ENCODE measurements at regions not wholly inside any gene's neighbourhood (a gene's known extent, or its start where the extent isn't known, plus 50 kb on each side); places are given as distances from the start of the nearest gene placed in this dataset.
"Not testable (repeated sequence)": the region's sequence is repeated elsewhere in the genome, so short reads cannot be mapped to it uniquely, and the experiment has no call there.

GRCh38 chr9:30103647-30104394 is 2280.6 kb upstream of the ACO1 start:
- Histone ChIP-seq H3K4me3 (ENCODE audit: low read length) (no peak overlapping the region), H3K9me3 (ENCODE audit: low read depth, low read length) (no peaks in the 10 kb centered on the region), H3K27me3 (ENCODE audit: insufficient read depth, low read length) (no peaks in the 10 kb centered on the region), H3K4me1 (ENCODE audit: insufficient read depth, low read length) (no peaks in the 10 kb centered on the region)

GRCh38 chr9:30107134-30107533 is 2277.3 kb upstream of the ACO1 start:
- not testable (repeated sequence) for H3K27me3 ChIP-seq (ENCODE audit: insufficient read depth, low read length); H3K4me1 ChIP-seq (ENCODE audit: insufficient read depth, low read length)

GRCh38 chr9:30116673-30117217 is 2267.7 kb upstream of the ACO1 start:
- Histone ChIP-seq H3K4me3 (ENCODE audit: low read length) (no peak overlapping the region), H3K4me1 (ENCODE audit: insufficient read depth, low read length) (no peaks in the 10 kb centered on the region), H3K27me3 (ENCODE audit: insufficient read depth, low read length) (no peaks in the 10 kb centered on the region)

More at GRCh38 chr9:30107134-30107533, 2277.3 kb upstream of the ACO1 start:
- not testable (repeated sequence) for H3K9me3 ChIP-seq (ENCODE audit: low read depth, low read length); H3K4me3 ChIP-seq (ENCODE audit: low read length)

GRCh38 chr9:30120666-30121065 is 2263.8 kb upstream of the ACO1 start:
- no peaks in the 10 kb centered on the region for H3K4me1 ChIP-seq (ENCODE audit: insufficient read depth, low read length)
- no peak overlapping the region for H3K4me3 ChIP-seq (ENCODE audit: low read length)
- H3K27me3 ChIP-seq (ENCODE audit: insufficient read depth, low read length) = no peaks in the 10 kb centered on the region
- no peaks in the 10 kb centered on the region for H3K9me3 ChIP-seq (ENCODE audit: low read depth, low read length)

More at GRCh38 chr9:30116673-30117217, 2267.7 kb upstream of the ACO1 start:
- peaks cover 9% of the 10 kb centered on the region for H3K9me3 ChIP-seq (ENCODE audit: low read depth, low read length)

GRCh38 chr9:30121611-30122010 is 2262.8 kb upstream of the ACO1 start:
- no peaks in the 10 kb centered on the region for H3K4me1 ChIP-seq (ENCODE audit: insufficient read depth, low read length)
- no peaks in the 10 kb centered on the region for H3K9me3 ChIP-seq (ENCODE audit: low read depth, low read length)
- H3K4me3 ChIP-seq (ENCODE audit: low read length) = no peak overlapping the region
- H3K27me3 ChIP-seq (ENCODE audit: insufficient read depth, low read length) = no peaks in the 10 kb centered on the region

GRCh38 chr9:30125881-30126280 is 2258.6 kb upstream of the ACO1 start:
- H3K27me3 ChIP-seq (ENCODE audit: insufficient read depth, low read length) = no peaks in the 10 kb centered on the region
- peaks cover 4% of the 10 kb centered on the region for H3K9me3 ChIP-seq (ENCODE audit: low read depth, low read length)
- no peak overlapping the region for H3K4me3 ChIP-seq (ENCODE audit: low read length)
- H3K4me1 ChIP-seq (ENCODE audit: insufficient read depth, low read length) = no peaks in the 10 kb centered on the region

- no peak overlapping the region for H3K4me3 ChIP-seq (ENCODE audit: low read length)
- no peaks in the 10 kb centered on the region for H3K4me1 ChIP-seq (ENCODE audit: insufficient read depth, low read length)
- peaks cover 4% of the 10 kb centered on the region for H3K9me3 ChIP-seq (ENCODE audit: low read depth, low read length)
- no peaks in the 10 kb centered on the region for H3K27me3 ChIP-seq (ENCODE audit: insufficient read depth, low read length)
Measured at GRCh38 chr9:30127371-30127770, 2257.1 kb upstream of the ACO1 start.

- no peaks in the 10 kb centered on the region for H3K4me1 ChIP-seq (ENCODE audit: insufficient read depth, low read length)
- H3K9me3 ChIP-seq (ENCODE audit: low read depth, low read length) = no peaks in the 10 kb centered on the region
- H3K4me3 ChIP-seq (ENCODE audit: low read length) = no peak overlapping the region
Measured at GRCh38 chr9:30140407-30140806, 2244.0 kb upstream of the ACO1 start.

GRCh38 chr9:30160570-30160969 is 2223.9 kb upstream of the ACO1 start:
- H3K4me3 ChIP-seq (ENCODE audit: low read length) = no peak overlapping the region
- no peaks in the 10 kb centered on the region for H3K27me3 ChIP-seq (ENCODE audit: insufficient read depth, low read length)
- no peaks in the 10 kb centered on the region for H3K9me3 ChIP-seq (ENCODE audit: low read depth, low read length)
- no peaks in the 10 kb centered on the region for H3K4me1 ChIP-seq (ENCODE audit: insufficient read depth, low read length)

More at GRCh38 chr9:30140407-30140806, 2244.0 kb upstream of the ACO1 start:
- H3K27me3 ChIP-seq (ENCODE audit: insufficient read depth, low read length) = no peaks in the 10 kb centered on the region

GRCh38 chr9:30172206-30172605 is 2212.2 kb upstream of the ACO1 start:
- H3K9me3 ChIP-seq (ENCODE audit: low read depth, low read length) = no peaks in the 10 kb centered on the region
- no peaks in the 10 kb centered on the region for H3K27me3 ChIP-seq (ENCODE audit: insufficient read depth, low read length)
- H3K4me3 ChIP-seq (ENCODE audit: low read length) = no peak overlapping the region
- H3K4me1 ChIP-seq (ENCODE audit: insufficient read depth, low read length) = no peaks in the 10 kb centered on the region

- Histone ChIP-seq H3K9me3 (ENCODE audit: low read depth, low read length) (no peaks in the 10 kb centered on the region), H3K4me1 (ENCODE audit: insufficient read depth, low read length) (no peaks in the 10 kb centered on the region), H3K4me3 (ENCODE audit: low read length) (no peak overlapping the region), H3K27me3 (ENCODE audit: insufficient read depth, low read length) (no peaks in the 10 kb centered on the region)
Measured at GRCh38 chr9:30178610-30179009, 2205.8 kb upstream of the ACO1 start.

- Histone ChIP-seq H3K4me1 (ENCODE audit: insufficient read depth, low read length) (no peaks in the 10 kb centered on the region), H3K27me3 (ENCODE audit: insufficient read depth, low read length) (no peaks in the 10 kb centered on the region), H3K9me3 (ENCODE audit: low read depth, low read length) (no peaks in the 10 kb centered on the region), H3K4me3 (ENCODE audit: low read length) (no peak overlapping the region)
Measured at GRCh38 chr9:30193421-30193820, 2191.0 kb upstream of the ACO1 start.

- Histone ChIP-seq H3K4me1 (ENCODE audit: insufficient read depth, low read length) (no peaks in the 10 kb centered on the region), H3K9me3 (ENCODE audit: low read depth, low read length) (no peaks in the 10 kb centered on the region), H3K27me3 (ENCODE audit: insufficient read depth, low read length) (no peaks in the 10 kb centered on the region), H3K4me3 (ENCODE audit: low read length) (no peak overlapping the region)
Measured at GRCh38 chr9:30196941-30197340, 2187.5 kb upstream of the ACO1 start.

- no peaks in the 10 kb centered on the region for H3K4me1 ChIP-seq (ENCODE audit: insufficient read depth, low read length)
- H3K4me3 ChIP-seq (ENCODE audit: low read length) = no peak overlapping the region
- no peaks in the 10 kb centered on the region for H3K9me3 ChIP-seq (ENCODE audit: low read depth, low read length)
- H3K27me3 ChIP-seq (ENCODE audit: insufficient read depth, low read length) = no peaks in the 10 kb centered on the region
Measured at GRCh38 chr9:30197453-30197852, 2187.0 kb upstream of the ACO1 start.

GRCh38 chr9:30197954-30198353 is 2186.5 kb upstream of the ACO1 start:
- Histone ChIP-seq H3K9me3 (ENCODE audit: low read depth, low read length) (no peaks in the 10 kb centered on the region), H3K4me3 (ENCODE audit: low read length) (no peak overlapping the region), H3K27me3 (ENCODE audit: insufficient read depth, low read length) (no peaks in the 10 kb centered on the region), H3K4me1 (ENCODE audit: insufficient read depth, low read length) (no peaks in the 10 kb centered on the region)
